Stimulated activated CD4-positive, alpha-beta T cell treated with anti-CD3 and anti-CD28 coated beads, Interleukin-4, amount 100 ng/mL, for 4 hours (primary cell): ENCODE measurements at regions not wholly inside any gene's neighbourhood (a gene's known extent, or its start where the extent isn't known, plus 50 kb on each side); places are given as distances from the start of the nearest gene placed in this dataset.

ENCODE experiments used
- DNase-seq, 2 experiments: peaks; one replicate each; pipeline ENCODE4 v3.0.0-alpha.2; 2020

DNA sequence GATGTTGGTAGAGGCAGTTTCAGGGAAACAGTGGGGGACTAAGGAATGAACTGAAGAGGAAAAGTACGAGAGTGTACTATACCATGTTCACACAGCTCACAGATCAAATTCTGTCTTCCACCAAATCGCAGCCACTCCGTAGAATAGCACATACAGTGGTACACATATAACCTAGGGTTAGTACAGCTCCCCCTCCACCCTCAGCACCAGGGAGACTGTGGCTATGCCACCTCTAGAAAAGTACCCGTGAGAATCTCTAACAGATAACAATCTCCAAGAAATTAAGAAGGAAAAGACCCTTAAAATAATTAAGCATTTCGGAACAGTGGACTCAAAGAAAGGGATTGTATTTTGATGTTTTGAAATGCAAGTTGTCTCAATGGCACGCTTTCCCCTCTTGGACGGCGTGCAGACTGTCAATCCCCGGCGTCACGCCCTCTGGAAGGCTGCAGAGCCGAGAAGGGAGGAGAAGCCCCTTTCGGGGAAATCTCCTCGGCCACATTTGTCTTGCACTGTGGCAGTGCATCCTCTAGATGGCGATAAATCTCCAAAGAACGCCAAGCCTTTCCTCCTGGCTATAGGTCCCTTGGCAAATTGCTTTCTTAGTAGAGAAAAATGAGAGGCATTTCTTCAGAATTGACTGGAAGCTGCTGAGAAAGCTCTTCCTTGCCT lies 345.0 kb downstream of the REEP3 start:
- DNase-seq, result peak; percentile 11 to 14

DNA sequence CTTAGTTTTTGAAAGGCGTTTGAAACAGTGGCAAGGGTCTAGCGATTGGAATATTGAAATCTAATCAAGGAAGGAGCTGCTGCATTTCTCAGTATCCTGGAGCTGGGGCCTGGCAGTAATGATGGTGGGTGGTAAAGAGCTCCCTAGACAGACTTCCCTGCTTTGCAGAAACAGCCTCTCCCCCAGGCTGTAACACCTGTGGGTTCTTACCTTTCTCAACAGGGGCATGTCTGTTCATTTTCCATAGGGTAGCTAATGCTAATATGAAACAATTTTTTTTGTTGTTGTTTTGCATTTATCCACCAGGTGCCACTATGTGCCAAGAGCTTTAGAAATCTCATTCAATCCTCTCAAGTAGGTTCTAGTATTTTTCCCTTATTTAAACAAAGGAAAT lies 345.5 kb downstream of the REEP3 start:
- DNase-seq, result no peak

DNA sequence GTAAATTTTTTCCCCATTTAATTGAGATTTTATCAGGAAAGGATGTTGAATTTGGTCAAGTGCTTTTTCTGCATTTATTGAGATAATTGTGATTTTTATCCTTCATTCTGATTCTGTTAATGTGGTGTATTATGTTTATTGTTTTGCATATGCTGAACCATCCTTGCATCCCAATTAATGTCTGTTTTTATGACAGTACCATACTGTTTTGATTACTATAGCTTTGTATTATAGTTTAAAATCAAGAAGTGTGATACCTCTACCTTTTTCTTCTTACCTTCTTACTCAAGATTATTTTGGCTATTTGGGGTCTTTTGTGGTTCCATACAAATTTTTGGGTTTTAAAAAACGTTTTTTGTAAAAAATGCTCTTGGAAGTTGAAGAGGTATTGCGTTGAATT lies 357.2 kb downstream of the REEP3 start:
- DNase-seq, result no peak

DNA sequence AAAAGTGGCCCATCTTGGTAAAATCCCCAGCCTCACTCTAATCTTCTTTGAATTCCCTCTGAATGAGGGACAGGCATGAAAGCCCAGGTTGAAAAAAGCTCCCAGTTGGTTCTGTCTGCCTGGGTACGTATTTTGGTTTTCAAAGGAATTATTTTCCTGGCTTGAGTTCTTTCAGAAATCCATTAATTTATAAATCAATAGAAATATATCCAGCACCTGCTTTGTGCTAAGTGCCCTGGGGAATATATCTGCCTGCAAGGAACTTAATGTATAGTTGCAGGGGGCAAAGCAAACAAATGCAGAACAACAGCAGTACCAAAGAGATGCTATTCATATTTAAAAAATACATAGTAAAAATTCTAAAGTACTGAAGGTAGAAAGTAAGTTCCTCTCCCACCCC lies 362.7 kb downstream of the REEP3 start:
- no peak for DNase-seq

DNA sequence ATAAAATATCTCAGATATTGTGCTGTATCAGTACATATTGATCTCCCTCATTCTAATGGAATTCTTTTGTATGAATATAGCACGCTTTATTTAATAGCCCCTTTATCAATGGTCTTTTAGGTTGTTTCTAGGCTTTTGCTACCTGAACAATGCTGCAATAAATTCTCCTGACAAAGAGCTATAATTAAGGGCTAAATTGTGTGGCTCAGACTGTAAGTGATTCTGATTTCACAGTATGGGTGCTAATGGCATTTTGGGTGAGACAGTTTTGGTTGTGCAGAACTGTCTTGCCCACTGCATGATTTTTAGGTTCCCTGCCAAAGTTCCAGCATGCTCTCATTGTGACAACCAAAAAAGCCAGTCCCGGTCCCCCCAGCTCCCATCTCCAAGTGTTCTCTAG lies 363.2 kb downstream of the REEP3 start:
- no peak for DNase-seq

DNA sequence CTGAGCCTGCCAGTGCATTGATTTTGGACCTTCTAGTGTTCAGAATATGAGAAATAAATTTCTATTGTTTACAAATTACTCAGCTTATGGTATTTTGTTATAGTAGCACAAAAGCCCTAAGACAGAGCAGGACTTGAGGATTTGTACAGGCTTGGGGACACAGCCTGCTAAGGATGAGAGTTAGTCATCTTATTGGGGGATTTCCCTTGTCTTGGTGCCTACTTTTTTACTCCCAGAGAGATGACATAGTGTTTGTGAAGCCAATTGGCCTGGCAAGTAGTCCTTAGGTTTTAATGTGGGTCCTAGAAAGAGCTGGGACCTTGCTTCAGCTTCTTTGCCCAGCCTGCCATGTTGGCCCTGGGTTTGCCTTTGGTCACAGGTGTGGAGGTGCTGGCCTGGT lies 364.0 kb downstream of the REEP3 start:
- no peak for DNase-seq

DNA sequence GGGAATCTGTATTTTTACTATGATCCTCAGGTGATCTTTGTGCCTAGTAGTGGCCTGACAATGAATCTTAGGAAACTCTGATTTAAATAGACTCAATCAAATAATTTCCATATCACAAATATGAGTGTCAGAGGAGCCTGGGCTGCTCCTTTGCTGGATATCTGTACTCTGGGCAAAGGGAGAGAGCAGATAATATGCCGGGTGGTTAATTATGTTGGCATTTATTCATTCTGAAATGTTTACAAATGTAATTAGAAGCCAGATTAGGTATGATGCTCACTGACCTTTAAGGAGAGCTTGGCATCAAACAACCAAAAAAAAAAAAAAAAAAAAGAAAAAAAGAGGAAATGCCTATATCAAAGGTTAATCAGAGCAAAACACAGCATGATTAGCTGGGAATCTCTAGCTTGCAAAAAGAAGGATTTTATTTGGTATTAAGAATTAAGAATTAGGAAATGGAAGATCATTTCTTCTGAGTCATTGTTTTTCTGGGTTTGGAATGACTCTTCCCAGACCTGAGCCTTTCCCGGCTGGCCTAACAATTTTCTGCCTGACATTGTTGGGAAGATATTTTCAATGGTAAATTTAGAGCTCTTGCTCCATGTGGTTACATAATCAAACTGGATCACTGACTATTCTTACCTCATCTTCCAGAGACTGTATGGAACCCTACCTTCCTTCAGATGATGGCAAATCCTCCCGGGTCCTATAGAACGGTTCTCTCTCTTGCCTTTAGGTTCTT lies 365.3 kb downstream of the REEP3 start:
- DNase-seq, result no peak

DNA sequence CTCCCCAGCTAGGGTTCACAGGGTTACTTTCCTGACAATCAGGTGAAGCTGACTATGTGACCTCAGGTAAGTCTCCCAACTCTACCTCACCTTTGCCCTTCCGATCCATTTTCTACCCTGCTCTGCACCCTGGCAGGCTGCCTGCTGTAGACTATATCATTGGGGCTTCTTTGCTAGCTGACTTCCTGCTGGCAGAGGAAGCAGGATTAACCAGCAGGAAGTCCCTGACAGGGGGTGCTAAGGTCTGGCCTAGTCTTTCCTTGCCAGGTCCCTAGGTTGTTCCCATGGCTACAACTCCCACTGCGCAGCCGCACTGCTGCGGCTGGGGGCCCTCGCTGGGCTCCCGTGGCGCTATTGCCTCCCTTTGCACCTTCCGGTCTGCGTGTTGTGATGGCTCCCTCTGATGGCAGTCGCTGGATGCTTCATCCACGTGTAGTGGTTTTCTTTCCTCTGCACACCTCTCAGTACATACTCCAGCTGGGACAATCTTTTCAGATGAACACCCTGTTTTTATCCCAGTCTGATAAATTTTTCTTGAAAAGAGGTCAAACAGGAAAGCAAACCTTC lies 365.9 kb downstream of the REEP3 start:
- no peak for DNase-seq

DNA sequence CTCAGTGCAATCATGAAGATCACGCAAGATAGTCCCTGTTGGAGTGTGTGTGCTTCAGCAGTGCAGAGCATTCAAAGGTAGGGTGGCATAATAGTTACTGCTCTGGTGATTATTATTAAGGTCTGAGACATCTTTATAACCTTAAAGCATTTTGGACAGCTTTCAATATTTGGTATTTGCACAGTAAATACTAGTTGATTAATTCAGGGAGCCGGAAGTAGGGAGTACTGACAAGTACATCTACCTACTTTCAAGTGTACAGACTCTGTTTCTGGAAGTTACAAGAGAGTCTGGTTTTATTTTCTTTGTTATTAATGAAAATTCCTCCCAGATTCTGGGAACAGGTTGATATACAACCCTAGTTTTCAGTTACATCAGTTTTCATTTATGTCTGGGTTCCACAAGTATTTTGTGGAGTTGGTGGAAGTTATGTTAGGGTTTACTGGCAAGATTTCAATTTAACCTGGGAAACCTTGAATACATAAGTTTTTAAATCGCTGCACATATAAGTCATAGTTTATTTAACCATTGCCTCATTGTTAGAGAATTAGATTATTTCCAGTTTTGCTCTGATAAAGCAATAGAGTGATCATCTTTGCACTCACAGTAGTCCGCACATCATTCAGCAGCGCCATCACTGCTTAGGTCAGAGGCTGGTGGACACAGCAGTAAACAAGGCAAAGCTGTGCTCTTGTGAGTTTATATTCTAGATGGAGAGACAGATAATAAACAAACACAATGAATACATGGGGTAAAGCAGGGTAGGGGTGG lies 366.6 kb downstream of the REEP3 start:
- DNase-seq, result no peak

DNA sequence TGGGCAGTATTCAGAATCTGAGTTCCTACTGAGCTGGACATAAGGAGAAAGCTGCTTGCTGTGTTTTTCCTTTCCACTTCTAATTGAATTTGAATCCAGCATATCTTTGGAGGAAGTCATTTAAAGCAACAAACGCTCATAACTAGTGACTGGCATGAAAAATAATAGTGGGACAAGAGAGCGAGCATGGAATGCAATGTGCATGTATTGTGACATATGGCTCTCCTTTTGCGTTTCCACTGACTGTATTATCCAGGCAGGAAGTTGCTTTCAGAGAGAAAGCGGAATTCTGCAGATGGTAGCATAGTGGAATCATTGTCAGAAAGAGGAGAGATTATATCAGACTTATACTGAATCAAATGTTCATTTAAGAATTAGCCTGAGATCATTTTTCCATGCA lies 368.6 kb downstream of the REEP3 start:
- no peak for DNase-seq

DNA sequence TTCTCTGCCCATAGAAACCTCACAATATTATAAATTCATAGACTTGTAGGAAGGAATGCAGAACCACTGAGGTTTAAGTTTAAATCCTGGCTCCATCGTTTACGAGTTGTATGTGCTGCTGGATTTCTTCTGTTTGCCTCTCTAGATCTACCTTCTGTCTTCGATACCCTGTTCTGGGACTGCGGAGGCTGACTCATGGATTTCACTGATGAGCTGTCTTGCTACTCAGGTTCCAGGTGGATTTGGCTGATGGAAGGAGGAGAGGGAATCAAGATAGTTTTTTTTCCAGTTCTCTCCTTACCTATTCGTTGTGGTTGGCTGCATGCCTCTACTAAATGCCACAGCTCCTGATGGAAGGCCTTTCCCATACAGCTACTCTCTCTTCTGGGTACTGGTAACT lies 375.8 kb downstream of the REEP3 start:
- DNase-seq, result no peak

DNA sequence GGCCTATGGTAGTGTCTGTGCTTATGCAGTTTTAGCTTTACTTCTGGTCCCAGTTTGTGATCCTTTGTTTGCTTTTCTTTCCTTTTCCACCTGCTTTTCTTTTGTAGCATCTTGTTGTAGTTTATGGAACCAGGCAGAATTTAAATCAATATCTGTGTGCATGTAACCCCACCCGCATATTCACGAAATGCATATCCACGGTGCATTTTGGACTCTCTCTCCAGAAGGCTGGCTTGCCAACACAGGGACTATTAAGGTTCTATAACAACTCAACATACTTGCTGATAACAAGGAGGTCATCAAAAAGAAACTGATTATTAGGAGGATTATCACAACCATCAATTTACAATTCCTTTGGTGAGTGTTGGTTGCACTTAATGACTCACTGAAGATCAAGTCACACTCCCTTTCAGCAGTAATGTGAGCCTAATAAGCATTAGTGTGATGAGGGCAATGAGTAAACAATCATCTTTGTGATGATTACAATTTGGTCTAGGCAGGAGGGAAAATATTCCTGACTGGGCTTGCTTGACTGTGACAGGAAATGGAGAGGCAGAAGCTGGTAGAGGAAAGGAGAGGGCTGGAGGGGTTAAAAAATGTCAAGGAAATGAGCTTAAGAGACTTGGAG lies 378.6 kb downstream of the REEP3 start:
- DNase-seq, result no peak

DNA sequence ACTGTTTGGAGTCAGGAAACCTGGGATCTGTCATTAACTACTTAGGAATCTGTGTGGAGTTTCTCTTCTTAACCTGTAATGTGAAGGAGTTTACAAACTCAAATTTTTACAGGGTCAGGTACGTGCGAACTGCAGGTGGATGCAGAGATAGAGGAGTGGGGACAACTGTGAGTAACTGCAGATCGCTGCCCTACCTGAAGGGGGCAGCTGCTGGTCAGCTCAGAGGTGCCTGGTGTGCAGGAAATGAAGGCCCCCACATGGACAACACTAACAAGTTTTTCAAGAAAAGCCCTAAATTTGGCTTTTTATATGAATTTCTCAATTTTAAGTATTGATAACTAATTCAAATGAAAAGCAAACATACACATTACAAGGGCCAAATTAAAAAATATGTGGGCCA lies 380.0 kb downstream of the REEP3 start:
- no peak for DNase-seq

DNA sequence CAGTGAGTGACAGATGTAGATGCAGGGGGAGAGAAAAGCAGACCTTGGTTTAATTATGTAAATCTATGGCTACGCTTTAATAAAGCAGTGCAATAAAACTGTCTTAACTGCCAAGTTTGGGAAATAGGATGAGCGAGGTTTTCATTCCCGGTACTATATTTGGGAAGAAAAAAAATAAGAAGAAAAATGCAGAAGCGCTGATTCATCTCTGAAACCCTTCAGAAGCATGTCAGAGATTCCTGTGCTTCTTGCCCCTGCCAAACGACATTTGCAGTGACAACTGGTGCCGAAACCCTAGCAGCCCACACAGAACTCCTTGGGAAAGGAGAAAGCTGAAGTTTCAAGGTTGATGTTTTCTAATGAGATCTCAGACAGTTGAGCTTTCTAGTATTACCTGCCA lies 380.7 kb downstream of the REEP3 start:
- no peak for DNase-seq

DNA sequence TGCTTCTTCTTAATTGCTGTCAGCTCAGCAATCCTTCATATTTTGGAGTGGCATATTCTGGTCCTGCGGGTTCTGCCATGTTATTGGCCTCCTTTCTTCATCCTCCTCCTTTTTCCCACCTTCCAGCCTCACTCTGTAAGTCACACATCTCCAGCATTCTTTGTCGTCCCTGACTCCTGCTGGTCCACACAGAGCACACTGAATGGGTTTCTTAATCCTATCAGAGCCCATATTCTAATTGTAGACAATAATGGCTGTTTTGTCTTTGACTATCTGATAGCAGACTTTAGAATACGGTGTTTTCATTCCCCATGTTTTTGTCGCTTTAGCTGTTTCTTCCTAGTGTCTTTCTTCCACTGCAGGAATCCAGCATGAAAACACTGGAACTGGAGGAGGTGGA lies 389.6 kb downstream of the REEP3 start:
- no peak for DNase-seq

DNA sequence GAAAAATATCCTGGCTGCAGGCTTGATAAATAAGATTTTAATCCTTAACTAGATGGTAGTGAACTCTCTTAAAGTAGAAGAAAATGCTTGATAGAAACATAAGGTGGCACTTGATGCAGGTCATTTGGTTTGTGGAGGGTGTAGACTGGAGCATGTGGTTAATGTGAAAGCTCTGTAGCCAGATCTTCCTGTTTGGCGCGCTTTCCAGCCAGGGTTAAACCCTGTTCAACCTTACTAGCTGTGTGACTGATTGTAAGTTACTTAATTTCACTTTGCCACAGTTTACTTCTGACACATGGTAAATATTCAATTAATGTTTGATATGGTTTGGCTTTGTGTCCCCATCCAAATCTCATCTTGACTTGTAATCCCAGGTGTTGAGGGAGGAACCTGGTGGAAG lies 394.0 kb downstream of the REEP3 start:
- no peak for DNase-seq

DNA sequence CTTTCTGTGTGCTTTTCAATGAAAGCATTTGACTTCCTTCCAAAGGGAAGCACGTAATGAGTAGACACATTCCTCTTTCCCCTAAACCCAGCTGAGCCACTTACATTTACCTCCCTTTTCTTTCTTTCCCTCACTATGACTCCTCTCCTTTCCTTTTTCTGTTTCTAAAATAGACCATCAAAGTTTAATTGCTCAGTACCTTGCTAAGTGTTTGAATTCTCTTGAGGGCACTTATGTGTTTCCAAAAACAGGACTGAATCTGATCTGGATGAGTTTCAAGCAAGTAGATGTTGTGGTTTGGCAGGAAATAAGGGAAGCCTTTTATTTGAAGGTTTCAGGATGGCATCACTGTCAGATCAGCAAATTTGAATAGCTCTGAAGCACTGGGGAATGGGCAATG lies 396.2 kb downstream of the REEP3 start:
- no peak for DNase-seq

DNA sequence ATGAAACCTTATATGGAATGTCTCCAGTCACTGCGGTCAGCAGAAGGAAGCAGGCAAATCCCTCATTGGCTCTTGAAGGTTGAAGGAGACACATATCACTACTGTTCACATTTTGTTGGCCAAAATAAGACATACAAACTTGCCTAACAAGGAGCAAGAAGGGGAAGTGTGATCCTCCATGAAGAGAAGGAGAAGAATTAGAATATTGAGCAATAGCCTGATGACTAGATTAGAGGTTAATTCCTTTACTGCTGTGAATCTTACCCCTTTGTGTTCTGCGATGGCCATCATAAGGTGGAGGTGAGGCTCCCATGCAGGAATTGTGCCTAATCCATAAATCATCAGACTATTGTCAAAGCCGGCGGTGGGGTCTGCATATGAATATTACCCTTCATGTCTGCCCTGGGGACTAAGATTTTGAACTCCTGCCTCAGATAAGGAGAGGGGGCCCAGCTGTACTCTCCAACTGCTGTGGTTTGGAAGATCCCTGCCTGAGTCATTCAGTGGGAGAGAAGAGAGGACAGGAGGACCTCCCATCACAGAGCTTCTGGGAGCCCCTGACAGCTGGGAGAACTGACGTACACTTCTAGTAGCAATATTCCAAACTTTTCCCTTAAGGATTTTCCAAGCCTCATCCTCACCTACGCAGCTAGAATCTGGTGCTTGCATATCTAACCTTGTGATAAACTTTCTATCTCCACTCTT lies 398.5 kb downstream of the REEP3 start:
- DNase-seq, result no peak

DNA sequence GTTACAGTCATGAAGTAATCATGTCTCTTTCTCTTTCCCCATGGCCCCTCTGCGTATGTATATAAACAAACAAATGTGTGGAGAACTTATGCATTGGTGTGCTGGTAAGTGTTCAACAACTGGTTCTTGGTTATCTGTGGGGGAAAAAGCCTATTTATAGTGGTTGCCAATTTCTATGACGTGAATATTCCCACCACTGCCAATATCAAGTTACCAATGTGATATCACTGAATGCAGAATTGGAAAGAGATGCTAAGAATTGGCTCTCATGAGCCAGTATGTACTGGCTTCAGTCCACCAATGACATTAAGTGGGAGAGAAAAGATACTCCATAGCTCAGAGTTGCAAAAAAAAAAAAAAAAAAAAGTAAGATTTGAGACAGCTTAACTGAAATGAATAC lies 399.7 kb downstream of the REEP3 start:
- no peak for DNase-seq

DNA sequence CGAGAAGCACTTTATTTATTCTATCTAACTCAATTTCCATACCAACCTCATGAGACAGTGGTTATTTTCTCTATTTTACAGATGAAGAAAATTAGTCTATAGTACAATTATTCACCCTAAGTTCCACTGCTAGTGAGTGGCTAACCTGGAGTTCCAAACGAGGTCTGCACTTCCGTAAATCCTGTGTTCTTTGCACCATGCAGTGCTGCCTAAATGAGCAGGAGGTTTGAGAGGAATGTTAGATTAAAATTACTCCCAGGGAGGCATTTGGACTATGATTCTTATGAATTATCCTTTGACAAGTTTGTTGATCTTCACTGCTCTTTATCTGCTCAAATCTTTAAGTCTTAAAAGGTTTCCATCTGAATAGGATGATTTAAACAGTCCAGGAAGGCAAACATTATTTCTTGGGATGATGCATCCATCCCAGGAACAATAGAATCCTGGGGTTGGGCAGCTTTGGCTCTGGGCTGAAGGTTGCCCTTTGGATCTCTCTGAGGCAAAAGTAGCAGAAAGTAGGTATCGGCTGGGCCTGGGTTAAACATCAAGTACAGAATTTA lies 400.8 kb downstream of the REEP3 start:
- no peak for DNase-seq

DNA sequence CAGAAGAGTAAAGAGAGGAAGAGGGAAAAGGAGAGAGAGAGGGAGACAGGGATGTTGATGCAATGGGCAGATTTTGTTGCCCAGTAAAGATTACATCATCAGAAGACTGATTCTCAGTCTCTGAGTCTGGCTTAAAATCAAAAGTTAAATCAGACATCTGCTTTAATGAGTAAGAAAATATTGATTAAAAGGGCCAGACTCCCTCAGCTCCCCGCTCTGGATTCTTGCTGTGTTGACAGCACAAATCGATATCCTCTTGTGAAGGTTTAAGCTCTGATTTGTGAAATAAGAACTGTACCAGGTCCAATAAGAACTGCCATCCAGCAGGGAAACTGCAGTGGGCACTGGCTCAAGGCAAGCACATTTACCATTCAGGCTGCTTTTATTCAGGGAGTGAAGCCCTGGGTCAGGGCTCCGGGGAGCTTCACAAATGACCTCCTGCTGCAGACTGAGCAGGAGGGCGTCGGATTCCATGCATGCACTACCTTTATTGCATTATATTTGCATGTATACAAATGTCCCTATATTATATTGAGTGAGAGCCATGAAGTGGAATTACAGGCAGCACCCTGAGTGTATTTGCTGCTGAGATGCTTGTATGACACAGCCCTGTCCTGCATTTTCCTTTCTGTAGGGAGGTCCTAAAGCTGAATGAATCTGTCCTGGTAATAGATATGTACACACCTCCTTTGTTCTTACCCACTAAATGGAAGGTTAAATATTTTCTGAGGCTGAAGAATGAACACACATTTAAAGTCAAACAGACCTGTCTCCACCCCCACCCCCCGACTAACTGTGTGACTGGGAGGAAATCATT lies 401.5 kb downstream of the REEP3 start:
- no peak for DNase-seq
